Testis (tissue), 2 donors: ENCODE measurements at regions not wholly inside any gene's neighbourhood (a gene's known extent, or its start where the extent isn't known, plus 50 kb on each side); places are given as distances from the start of the nearest gene placed in this dataset.

ENCODE experiments used
- POLR2A ChIP-seq: fragments of 450-650 bp; IDR thresholded peaks from one replicate; pipeline ENCODE4 v1.6.1; 2017; ENCODE audit warnings: antibody characterized with exemption, mild to moderate bottlenecking, moderate library complexity
- TF ChIP-seq, protein P1 (sequence below), 3 experiments: fragments of 450-650 bp in 2 of 3; fragments of 200-600 bp in 1 of 3; sonication (generic) in 1 of 3; IDR thresholded peaks; one replicate each; pipeline ENCODE4 v1.5.1; 2016 to 2019; ENCODE audit warnings: antibody characterized with exemption in 3 of 3, mild to moderate bottlenecking in 2 of 3, moderate library complexity in 1 of 3

DNA sequence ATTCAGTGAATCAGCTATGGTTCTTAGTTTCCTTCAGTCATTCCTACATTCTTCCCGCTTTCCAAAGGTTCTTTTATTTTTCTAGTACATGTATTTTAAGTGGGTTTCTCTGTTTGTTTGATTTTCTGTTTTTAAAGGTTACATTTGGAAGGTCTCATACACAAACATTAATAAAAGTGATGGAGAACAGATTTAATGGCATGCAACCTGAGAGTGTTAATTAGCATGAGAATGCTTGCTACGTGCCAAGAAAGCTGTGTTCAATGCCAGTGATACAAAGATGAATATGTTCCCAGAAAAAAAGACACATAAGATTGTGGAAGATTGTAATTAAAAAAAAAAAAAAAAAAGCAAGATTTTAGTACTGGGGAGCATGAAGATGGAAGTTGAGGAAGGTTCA, 61.8 kb upstream of the CDC42EP3 start:
- TF ChIP-seq, protein P1, sequence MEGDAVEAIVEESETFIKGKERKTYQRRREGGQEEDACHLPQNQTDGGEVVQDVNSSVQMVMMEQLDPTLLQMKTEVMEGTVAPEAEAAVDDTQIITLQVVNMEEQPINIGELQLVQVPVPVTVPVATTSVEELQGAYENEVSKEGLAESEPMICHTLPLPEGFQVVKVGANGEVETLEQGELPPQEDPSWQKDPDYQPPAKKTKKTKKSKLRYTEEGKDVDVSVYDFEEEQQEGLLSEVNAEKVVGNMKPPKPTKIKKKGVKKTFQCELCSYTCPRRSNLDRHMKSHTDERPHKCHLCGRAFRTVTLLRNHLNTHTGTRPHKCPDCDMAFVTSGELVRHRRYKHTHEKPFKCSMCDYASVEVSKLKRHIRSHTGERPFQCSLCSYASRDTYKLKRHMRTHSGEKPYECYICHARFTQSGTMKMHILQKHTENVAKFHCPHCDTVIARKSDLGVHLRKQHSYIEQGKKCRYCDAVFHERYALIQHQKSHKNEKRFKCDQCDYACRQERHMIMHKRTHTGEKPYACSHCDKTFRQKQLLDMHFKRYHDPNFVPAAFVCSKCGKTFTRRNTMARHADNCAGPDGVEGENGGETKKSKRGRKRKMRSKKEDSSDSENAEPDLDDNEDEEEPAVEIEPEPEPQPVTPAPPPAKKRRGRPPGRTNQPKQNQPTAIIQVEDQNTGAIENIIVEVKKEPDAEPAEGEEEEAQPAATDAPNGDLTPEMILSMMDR (IDR thresholded peaks at IDR 0.05) = no peak
- TF ChIP-seq POLR2A = no peak
